PFSK-1 (cell line): ENCODE measurements at regions not wholly inside any gene's neighbourhood (a gene's known extent, or its start where the extent isn't known, plus 50 kb on each side); places are given as distances from the start of the nearest gene placed in this dataset.

Experiments
- FOXP2 ChIP-seq: optimal IDR thresholded peaks from 2 replicates; pipeline ENCODE3; 2011; ENCODE audit warnings: borderline replicate concordance, control low read depth, inconsistent platforms; ENCODE audit not compliant: insufficient read depth; ENCODE audit errors: extremely low read length, extremely low read depth
- POLR2AphosphoS5 ChIP-seq: IDR thresholded peaks from 2 replicates; pipeline ENCODE4 v1.6.1; 2012; ENCODE audit warnings: low read depth, mild to moderate bottlenecking, control low read depth, low read length, moderate library complexity
- SIN3A ChIP-seq: IDR thresholded peaks from 2 replicates; pipeline ENCODE4 v1.6.1; 2012; ENCODE audit warnings: mild to moderate bottlenecking, low read length, moderate library complexity, borderline replicate concordance; ENCODE audit not compliant: insufficient read depth
- TAF1 ChIP-seq: IDR thresholded peaks from 2 replicates; pipeline ENCODE4 v1.6.1; 2012; ENCODE audit warnings: low read length, control low read depth, borderline replicate concordance; ENCODE audit not compliant: insufficient read depth
- TF ChIP-seq, protein P1 (sequence below), 2 experiments: IDR thresholded peaks; 2 replicates each; pipeline versions ENCODE4 v1.6.1 to v1.8.0; 2011 to 2012; ENCODE audit warnings: low read depth in 2 of 2, low read length in 2 of 2, control low read depth in 1 of 2, inconsistent platforms in 1 of 2, mild to moderate bottlenecking in 1 of 2, moderate library complexity in 1 of 2; ENCODE audit not compliant: insufficient read depth in 1 of 2

DNA sequence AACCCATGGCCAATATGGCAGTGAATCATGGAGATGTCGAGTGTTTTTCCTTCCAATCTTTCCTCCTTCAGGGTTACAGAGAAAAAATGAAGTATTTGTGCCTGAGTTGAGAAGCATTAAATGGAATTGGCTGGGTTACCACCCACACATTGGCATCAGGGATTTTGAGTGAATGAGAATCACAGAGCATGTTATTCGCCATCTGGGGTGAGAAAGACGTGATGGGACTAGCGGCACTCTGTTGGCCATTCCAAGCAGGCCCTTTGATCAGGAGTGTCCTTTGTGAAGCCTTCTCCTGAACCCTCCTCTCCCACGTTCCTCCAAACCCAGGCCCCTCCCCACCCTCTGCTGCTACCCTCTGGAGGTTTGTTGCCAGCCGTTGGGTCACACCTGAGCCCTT lies 84.2 kb upstream of the PCDH8 start:
- no peak for TF ChIP-seq TAF1
- TF ChIP-seq POLR2AphosphoS5: no peak
- no peak for TF ChIP-seq SIN3A
- TF ChIP-seq, protein P1, sequence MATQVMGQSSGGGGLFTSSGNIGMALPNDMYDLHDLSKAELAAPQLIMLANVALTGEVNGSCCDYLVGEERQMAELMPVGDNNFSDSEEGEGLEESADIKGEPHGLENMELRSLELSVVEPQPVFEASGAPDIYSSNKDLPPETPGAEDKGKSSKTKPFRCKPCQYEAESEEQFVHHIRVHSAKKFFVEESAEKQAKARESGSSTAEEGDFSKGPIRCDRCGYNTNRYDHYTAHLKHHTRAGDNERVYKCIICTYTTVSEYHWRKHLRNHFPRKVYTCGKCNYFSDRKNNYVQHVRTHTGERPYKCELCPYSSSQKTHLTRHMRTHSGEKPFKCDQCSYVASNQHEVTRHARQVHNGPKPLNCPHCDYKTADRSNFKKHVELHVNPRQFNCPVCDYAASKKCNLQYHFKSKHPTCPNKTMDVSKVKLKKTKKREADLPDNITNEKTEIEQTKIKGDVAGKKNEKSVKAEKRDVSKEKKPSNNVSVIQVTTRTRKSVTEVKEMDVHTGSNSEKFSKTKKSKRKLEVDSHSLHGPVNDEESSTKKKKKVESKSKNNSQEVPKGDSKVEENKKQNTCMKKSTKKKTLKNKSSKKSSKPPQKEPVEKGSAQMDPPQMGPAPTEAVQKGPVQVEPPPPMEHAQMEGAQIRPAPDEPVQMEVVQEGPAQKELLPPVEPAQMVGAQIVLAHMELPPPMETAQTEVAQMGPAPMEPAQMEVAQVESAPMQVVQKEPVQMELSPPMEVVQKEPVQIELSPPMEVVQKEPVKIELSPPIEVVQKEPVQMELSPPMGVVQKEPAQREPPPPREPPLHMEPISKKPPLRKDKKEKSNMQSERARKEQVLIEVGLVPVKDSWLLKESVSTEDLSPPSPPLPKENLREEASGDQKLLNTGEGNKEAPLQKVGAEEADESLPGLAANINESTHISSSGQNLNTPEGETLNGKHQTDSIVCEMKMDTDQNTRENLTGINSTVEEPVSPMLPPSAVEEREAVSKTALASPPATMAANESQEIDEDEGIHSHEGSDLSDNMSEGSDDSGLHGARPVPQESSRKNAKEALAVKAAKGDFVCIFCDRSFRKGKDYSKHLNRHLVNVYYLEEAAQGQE (IDR thresholded peaks at IDR 0.05; ENCODE audit: insufficient read depth in 1 of 2, low read depth in 2 of 2, low read length in 2 of 2): no peak
- no peak for TF ChIP-seq FOXP2

DNA sequence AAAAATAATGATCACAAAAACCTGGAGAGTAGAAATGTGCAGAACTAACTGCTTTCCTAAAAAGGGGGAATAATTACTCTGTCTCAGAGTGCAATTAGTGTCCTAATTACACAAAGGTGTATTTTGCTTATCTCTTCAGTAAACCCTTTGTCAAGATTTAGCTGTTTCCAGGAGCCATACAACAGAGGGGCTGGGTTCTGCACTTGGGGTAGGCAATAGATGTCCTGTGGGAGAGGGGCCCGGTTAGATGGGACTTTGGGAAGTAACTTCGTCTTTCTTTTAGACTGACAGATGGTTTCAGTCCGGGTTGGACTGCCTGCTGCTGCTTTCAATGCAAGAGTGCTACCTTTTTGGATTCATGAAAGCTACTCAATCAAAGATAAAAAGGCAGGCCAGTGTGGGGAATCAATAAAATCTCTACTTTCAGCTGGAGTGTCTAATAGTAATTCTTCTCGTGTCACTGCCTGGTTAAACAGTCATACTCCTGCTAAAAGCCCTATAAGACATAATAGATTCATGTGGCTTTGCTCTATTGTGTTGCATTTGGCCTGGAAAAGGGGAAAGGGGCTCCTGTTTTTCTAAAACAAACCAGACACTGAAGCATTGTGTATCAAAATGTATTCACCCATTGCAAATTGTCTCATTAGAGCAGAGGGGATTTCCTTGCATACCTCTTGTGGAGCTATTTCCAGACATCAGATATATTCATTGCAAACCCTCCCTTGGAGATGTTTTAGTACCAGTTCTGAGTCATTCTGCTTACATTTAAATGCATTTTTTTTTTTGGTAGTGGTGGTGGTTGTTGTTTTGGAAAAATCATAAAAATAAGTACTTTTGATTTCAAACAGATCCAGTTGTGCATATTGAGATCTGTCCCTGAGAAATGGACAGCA lies 83.3 kb upstream of the PCDH8 start:
- TF ChIP-seq POLR2AphosphoS5 (no peak), SIN3A (no peak), FOXP2 (no peak), TAF1 (no peak)
- TF ChIP-seq, protein P1 (IDR thresholded peaks at IDR 0.05; ENCODE audit: insufficient read depth in 1 of 2, low read depth in 2 of 2, low read length in 2 of 2): no peak

DNA sequence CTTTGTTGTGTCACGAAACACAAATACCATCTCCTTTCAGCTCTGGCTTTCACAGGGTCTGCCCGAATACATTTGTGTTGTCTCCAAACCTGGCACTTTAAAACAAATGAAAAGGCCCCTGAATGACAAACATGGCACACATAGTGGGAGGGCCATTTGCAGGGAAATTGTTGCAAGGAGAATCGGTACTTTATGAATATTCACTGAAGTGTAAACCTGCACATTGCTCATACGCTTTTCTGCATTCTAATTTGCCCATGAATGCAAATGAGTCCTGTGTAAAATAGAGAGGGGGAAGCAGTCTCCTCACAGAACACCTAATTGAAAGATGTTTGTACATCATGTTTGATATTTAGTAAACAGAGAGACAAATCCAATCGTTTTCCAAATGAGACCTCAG lies 82.7 kb upstream of the PCDH8 start:
- TF ChIP-seq FOXP2 (no peak), SIN3A (no peak), TAF1 (no peak), POLR2AphosphoS5 (no peak)
- TF ChIP-seq, protein P1 (IDR thresholded peaks at IDR 0.05; ENCODE audit: insufficient read depth in 1 of 2, low read depth in 2 of 2, low read length in 2 of 2): no peak

DNA sequence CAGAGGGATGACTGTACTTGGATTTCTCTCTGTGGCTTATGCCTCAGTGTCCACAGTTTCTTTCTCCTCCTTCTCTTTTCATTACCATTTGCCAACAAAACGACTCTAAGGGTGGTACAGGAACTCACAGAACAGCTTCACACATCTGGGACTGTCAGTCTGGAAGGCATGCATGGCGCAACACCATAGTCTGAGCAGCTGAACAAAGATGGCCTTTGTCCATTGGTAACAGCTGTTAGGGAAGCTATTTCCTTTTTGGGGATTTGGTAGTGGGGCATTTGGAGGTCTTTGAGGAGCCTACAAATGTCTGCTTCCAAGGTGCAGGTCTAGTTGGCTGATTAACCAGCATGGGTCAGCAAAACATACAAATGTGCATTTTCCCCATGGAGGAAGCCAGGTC lies 81.4 kb upstream of the PCDH8 start:
- no peak for TF ChIP-seq TAF1
- TF ChIP-seq FOXP2: no peak
- no peak for TF ChIP-seq SIN3A

DNA sequence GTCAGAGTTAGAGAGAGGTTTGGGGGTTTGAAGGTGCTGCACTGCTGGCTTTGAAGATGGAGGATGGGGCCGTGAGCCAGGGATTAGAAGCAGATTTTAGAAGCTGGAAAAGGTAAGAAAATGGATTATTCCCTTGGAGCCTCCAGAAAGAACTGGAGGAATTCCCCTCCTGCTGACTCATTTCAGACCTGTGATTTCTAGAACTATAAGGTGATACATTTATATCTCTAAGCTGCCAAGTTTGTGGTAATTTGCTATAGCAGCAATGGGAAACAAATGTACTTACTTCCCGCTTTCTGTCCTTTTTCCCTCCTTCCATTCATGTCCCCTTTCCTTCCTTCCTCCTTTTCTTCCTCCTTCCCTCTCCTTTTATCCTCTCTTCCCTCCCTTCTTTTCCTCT lies 78.5 kb upstream of the PCDH8 start:
- TF ChIP-seq POLR2AphosphoS5 (no peak), FOXP2 (no peak), SIN3A (no peak), TAF1 (no peak)
- TF ChIP-seq, protein P1 (IDR thresholded peaks at IDR 0.05; ENCODE audit: insufficient read depth in 1 of 2, low read depth in 2 of 2, low read length in 2 of 2): no peak
